ENCODE measurements at regions not wholly inside any gene's neighbourhood (a gene's known extent, or its start where the extent isn't known, plus 50 kb on each side); places are given as distances from the start of the nearest gene placed in this dataset.

GRCh38 chr6:12575961-12576360, 140.6 kb upstream of the PHACTR1 start:
- no peak for DNase-seq (ENCODE audit: low read depth, low spot score)
- no peak overlapping the region for H3K27ac ChIP-seq

DNA sequence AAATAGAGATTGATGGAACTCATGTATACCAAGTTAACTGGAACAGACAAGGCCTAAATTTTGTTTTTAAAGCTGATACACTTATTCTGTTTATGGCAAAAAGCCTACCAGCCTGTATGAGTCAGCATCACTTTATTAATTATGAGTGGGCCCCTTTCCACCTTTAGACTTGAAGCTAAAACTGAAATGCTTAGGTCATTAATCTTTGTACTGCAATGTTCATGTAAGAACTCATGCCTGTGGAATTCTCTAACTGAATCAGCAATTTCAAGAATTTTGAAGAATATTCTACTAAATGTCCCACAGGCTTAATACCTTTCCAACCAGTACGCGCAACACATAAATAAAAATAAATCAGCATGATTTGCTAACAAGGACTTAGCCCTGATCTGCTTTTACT, 140.2 kb upstream of the PHACTR1 start:
- peak overlapping the region; percentile 77 for H3K27ac ChIP-seq
- no peak for DNase-seq (ENCODE audit: low read depth, low spot score)

- peak overlapping the region; percentile 77 for H3K27ac ChIP-seq
Observed at GRCh38 chr6:12577124-12577850, 139.3 kb upstream of the PHACTR1 start.

GRCh38 chr6:12578097-12578496, 138.5 kb upstream of the PHACTR1 start:
- no peak for DNase-seq (ENCODE audit: low read depth, low spot score)
- peak overlapping the region; percentile 77 for H3K27ac ChIP-seq

More at GRCh38 chr6:12577124-12577850, 139.3 kb upstream of the PHACTR1 start:
- DNase-seq (ENCODE audit: low read depth, low spot score), result no peak

DNA sequence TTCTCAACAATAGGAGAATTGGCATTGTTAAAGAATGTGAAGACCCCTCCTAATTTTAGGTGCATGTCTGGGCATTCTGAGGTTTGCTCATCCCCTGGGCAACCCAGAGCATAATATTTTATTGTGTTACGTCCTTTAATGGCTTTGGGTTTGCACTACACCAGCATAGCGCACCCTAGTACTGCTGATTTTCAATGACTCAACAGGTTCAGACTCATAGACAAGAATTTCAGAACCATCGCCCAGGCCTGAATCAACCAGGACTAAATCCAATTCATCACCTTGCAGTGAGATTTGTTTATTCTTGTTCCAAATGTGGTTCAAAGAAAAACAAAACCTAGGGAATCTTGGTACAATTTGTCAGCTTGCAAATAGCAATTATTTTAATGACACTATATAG, 137.8 kb upstream of the PHACTR1 start:
- DNase-seq (ENCODE audit: low read depth, low spot score), result peak; percentile 78
- peak overlapping the region; percentile 77 for H3K27ac ChIP-seq

DNA sequence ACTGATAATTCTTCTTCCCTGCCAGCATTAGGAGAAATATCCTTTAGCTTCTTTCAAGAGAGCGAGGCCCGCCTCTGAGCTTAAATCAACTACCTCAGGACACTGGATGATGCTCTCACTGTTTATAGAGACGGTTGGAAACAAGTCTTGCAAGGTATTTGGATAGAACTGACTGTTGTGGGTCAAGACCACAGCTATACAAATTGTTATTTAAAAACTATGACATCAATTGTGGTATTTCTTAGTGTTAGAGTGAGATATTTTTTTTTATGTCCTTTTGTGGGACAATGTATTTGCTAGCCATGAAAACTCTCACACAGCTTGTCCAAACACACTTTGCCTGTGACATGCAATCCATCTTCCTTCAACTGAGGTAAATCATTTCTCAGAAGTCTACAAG, 136.3 kb upstream of the PHACTR1 start:
- DNase-seq (ENCODE audit: low read depth, low spot score), result no peak
- H3K27ac ChIP-seq, result no peak overlapping the region

- DNase-seq (ENCODE audit: low read depth, low spot score), result no peak
- no peak overlapping the region for H3K27ac ChIP-seq
Observed at GRCh38 chr6:12582421-12583110, 134.0 kb upstream of the PHACTR1 start.

GRCh38 chr6:12584631-12585405, 131.7 kb upstream of the PHACTR1 start:
- no peak overlapping the region for H3K27ac ChIP-seq
- DNase-seq (ENCODE audit: low read depth, low spot score), result no peak

DNA sequence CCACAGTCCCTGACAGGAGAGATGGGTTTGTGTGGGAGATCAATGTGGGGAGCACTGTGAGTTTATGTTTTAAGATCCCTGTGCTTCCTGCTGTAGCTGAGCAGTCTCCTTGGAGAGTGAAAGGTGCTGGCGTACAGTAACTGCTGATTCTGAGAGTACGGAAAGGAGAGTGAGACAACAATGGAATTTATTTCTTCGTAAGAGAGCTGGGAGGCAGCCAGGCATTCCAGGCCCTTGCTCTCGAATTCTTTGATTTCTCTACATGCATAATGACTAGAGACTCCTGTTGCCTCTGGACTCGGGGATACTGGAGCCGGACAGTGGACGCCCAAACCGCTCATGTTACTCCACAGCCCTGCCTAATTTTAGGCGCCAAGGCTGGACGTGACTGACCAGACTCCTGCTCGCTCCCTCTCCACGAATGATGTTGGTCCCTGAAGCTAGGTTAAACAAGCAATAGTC, 131.0 kb upstream of the PHACTR1 start:
- no peak for DNase-seq (ENCODE audit: low read depth, low spot score)

GRCh38 chr6:12586721-12587480, 129.7 kb upstream of the PHACTR1 start:
- no peak overlapping the region for H3K27ac ChIP-seq
- no peak for DNase-seq (ENCODE audit: low read depth, low spot score)

More for the DNA sequence above, 131.0 kb upstream of the PHACTR1 start:
- H3K27ac ChIP-seq, result no peak overlapping the region

DNA sequence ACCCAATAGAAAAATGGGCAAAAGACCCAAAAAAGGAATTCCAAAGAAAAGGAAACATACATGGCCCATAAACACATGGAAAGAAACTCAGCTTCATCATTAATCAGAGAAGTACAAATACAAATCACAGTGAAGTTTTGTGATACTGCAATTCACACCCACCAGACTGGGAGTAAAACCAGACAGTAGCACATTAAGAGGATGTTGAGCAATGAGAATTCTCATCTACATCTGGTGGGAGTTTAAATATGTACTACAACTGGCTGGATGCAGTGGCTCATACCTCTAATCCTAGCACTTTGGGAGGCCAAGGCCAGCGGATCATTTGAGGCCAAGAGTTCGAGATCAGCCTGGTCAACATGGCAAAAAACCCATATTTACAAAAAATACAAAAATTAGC, 125.7 kb upstream of the PHACTR1 start:
- no peak overlapping the region for H3K27ac ChIP-seq
- DNase-seq (ENCODE audit: low read depth, low spot score), result no peak

DNA sequence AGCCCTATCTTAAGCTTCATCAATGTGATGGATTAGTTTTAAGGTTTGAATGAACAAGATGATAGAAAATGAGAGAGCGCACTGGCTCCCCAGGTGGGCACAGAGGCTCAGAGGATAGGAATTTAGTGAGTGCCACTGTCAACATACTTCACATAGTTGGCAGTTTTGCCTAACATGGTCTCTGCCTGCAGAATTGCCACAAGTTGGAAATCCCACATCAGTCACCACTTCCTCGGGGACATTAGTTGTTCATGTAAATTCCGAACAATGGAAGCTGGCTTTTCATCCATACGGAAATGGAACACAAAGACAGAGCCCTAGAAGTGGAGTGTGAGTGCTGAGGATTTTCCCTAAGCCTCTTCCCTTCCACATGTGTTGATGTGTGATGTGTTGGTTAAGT, 123.9 kb upstream of the PHACTR1 start:
- peak overlapping the region; percentile 41 for H3K27ac ChIP-seq
- no peak for DNase-seq (ENCODE audit: low read depth, low spot score)

GRCh38 chr6:12593771-12594529, 122.6 kb upstream of the PHACTR1 start:
- DNase-seq (ENCODE audit: low read depth, low spot score), result no peak
- H3K27ac ChIP-seq, result no peak overlapping the region

DNA sequence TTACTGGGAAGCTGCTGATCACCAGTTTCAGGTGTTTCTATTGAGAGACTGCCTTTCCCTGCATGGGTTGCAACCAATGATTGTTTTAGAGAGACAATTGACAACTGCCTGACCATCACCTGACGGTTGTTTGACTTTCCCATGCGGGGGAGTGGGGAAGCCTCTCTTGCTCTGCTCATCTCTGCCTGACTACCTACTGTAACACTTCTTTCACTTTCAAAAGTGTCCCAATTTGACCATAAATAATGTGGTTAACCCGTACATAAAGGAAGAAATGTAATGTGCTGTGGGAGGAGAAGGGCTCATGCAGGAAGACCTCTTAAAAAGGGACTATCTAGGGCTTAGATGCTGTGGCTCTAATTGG, 122.1 kb upstream of the PHACTR1 start:
- no peak for DNase-seq (ENCODE audit: low read depth, low spot score)
- no peak overlapping the region for H3K27ac ChIP-seq

DNA sequence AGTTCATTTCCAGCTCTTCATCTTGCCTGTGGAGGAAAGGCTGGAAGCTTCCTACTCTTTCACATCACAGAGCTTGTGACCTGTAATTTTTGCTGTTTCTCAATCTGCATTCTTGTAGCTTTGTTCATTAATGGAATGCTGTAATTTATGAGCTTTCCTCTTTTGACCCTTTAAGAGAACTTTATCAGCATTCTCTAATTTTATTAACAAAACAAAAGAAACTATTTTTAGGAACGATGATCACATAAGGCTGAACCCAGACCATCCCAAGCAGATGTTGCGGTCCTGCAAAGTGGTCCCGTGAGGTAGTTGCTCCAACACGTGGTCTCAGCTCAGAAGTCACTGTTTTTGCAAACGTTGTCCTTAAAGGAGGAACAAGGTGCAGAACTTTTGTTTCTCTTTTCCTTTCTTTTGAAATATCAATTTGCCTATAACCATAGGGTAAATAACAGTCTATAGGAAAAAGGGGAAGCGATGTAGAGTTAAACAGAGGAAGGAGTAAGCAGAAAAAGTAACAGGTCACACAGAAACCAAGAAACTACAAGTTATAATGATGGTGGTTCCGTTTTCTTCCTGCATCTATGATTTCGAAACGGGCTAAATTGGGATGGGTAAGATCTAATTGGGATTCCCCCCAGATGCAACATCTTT, 121.3 kb upstream of the PHACTR1 start:
- no peak for DNase-seq (ENCODE audit: low read depth, low spot score)
- no peak overlapping the region for H3K27ac ChIP-seq

GRCh38 chr6:12596731-12597130, 119.8 kb upstream of the PHACTR1 start:
- no peak overlapping the region for H3K27ac ChIP-seq
- DNase-seq (ENCODE audit: low read depth, low spot score), result no peak

DNA sequence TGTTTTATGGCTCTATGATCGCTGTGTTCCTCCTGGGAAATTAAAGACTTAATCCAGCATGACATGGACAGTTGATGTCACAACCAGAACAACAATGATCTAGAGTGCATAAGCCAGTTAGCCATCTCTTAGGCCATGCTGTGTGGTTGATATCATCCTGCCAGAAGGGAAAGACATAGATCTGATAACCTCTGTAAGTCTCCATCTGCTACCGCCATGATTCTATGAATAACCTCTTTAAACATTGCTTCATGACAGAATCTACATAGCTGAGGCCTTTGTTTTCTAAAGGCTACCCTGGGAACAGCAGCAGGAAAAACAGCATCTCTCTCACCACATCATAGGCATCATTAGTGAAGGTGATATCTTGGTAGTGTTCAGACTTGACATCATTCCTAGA, 117.6 kb upstream of the PHACTR1 start:
- no peak overlapping the region for H3K27ac ChIP-seq
- DNase-seq (ENCODE audit: low read depth, low spot score), result no peak

GRCh38 chr6:12601881-12602280, 114.7 kb upstream of the PHACTR1 start:
- H3K27ac ChIP-seq, result no peak overlapping the region
- DNase-seq (ENCODE audit: low read depth, low spot score), result no peak

- no peak for DNase-seq (ENCODE audit: low read depth, low spot score)
- H3K27ac ChIP-seq, result no peak overlapping the region
Observed at GRCh38 chr6:12602342-12602741, 114.2 kb upstream of the PHACTR1 start.

All from epithelial cell of prostate (primary cell).